Peyer's patch (tissue), 4 donors: ENCODE measurements at regions not wholly inside any gene's neighbourhood (a gene's known extent, or its start where the extent isn't known, plus 50 kb on each side); places are given as distances from the start of the nearest gene placed in this dataset.

Source experiments
- POLR2A ChIP-seq, 2 donors: fragments of 450-650 bp; IDR thresholded peaks; one replicate each; pipeline ENCODE4 v1.5.1; 2017; ENCODE audit warnings: antibody characterized with exemption in 2 of 2, mild to moderate bottlenecking in 2 of 2, moderate library complexity in 2 of 2
- TF ChIP-seq, protein P1 (sequence below), 6 experiments: fragments of 450-650 bp in 4 of 6; fragments of 200-600 bp in 2 of 6; sonication (generic) in 1 of 6; IDR thresholded peaks; one replicate each; pipeline ENCODE4 v1.5.1; 2017 to 2019; ENCODE audit warnings: antibody characterized with exemption in 6 of 6, mild to moderate bottlenecking in 3 of 6, moderate library complexity in 1 of 6

DNA sequence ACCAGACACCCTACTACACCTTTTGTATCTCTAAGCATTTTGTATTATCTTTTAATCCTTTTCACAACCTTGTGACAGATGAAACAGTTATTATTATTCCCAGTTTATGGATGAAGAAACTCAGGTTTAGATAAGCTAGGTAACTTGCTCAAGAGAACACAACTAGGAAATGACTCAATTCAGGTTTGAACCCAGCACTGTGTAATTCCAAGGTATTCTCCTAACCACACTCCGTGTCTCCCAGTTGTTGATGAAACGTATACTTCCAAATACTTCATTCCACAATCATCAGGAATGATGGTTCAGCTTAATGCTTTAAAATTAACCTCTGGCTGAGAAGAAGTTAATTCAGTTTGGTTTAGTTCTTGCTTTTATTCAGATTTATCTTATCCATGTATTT lies 51.7 kb upstream of the MRPS6 start:
- TF ChIP-seq, protein P1, sequence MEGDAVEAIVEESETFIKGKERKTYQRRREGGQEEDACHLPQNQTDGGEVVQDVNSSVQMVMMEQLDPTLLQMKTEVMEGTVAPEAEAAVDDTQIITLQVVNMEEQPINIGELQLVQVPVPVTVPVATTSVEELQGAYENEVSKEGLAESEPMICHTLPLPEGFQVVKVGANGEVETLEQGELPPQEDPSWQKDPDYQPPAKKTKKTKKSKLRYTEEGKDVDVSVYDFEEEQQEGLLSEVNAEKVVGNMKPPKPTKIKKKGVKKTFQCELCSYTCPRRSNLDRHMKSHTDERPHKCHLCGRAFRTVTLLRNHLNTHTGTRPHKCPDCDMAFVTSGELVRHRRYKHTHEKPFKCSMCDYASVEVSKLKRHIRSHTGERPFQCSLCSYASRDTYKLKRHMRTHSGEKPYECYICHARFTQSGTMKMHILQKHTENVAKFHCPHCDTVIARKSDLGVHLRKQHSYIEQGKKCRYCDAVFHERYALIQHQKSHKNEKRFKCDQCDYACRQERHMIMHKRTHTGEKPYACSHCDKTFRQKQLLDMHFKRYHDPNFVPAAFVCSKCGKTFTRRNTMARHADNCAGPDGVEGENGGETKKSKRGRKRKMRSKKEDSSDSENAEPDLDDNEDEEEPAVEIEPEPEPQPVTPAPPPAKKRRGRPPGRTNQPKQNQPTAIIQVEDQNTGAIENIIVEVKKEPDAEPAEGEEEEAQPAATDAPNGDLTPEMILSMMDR (IDR thresholded peaks at IDR 0.05) = no peak
- TF ChIP-seq POLR2A (IDR thresholded peaks at IDR 0.05) = no peak
